RPMI7951 (cell line): ENCODE measurements at regions not wholly inside any gene's neighbourhood (a gene's known extent, or its start where the extent isn't known, plus 50 kb on each side); places are given as distances from the start of the nearest gene placed in this dataset.
"Not testable (repeated sequence)": the region's sequence is repeated elsewhere in the genome, so short reads cannot be mapped to it uniquely, and the experiment has no call there.

Source experiments
- DNase-seq: peaks from one replicate; pipeline ENCODE4 v3.0.0-alpha.2; 2012; ENCODE audit warnings: low read depth

GRCh38 chr10:53534428-53534827 is 761.8 kb upstream of the MBL2 start:
- DNase-seq, result no peak

DNA sequence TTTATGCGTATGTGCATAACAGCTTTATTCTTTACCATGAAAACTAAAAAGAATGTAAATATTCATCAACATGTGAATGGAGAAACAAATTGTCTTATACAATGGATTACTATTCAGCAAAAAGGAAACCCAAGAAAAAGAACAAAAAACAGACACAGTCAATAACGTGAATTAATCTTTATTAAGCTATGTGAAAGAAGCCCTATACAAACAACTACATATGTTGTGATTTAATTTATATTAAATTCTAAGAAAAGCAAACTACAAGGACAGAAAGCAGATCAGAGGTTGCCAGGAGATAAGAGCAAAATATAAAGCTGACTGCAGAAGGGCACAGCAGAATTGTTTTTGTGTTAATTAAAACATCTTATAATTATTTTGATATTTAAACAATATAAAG is 756.4 kb upstream of the MBL2 start:
- DNase-seq, result no peak

DNA sequence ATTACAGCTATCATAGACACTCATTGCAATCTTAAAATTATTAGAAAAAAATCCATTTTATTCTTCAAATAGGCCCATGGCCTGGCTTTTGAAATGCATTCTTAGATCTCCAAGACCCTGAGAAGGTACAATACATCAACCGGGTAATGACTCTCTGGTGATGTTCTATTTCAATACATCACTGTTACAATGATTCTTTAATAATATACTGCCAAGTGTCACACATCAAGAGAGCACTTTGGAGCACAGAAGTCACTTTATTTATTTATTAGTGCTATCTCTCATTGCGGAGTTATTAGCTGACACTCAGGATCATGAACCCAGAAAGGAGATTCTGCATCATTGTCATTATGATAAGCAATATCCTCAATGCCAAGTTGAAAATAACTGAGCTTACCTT is 748.5 kb upstream of the MBL2 start:
- no peak for DNase-seq

DNA sequence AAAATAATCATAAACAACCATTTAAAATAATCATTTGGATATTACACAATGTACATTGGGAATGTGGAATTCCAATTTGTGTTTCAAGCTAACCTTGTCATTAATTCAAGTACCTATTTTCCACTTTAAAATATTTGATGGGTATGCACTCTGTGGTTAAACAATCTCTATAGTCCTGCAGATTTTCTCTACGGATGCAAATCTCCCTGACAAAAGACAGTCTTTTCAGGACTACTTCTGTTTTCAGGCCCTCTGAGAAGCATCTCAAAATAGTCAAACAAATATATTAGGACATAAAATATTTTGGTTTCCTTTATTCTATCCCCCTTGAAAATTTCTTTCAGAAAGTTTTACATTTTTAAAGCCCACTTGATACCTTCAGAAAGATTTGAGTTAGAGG is 735.6 kb upstream of the MBL2 start:
- no peak for DNase-seq

DNA sequence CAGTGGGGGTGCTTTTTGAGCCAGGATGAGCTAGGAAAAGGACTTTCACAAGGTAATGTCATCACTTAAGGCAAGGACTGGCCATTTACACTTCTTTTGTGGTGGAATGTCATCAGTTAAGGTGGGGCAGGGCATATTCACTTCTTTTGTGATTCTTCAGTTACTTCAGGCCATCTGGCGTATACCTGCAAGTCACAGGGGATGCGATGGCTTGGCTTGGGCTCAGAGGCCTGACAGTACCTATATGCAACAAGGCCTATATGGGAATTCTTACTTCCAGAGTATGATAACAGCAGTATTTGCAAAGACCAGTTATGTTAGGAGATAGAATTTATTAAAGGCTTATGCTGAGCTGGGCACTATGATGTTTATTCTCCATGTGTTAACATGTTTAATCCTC is 731.9 kb upstream of the MBL2 start:
- not testable (repeated sequence) for DNase-seq

DNA sequence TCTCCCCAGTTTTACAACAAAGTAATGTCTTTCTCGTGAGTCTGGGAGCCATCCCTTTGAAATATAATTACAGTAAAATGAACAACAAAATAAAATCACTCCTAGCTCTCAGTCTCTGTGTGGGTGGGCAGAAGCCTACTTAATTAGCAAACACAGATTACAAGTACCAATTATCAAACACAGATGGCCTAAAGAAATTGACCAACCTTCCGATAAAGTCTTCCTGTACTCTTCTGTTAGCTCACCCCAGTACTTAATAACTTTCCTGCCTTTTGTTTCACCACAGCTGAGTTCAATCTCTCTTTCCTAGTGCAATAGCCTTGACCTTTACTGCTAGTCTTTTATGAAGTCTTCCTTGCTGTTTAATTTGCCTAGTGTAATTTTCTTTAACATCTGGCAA is 719.2 kb upstream of the MBL2 start:
- DNase-seq, result no peak

DNA sequence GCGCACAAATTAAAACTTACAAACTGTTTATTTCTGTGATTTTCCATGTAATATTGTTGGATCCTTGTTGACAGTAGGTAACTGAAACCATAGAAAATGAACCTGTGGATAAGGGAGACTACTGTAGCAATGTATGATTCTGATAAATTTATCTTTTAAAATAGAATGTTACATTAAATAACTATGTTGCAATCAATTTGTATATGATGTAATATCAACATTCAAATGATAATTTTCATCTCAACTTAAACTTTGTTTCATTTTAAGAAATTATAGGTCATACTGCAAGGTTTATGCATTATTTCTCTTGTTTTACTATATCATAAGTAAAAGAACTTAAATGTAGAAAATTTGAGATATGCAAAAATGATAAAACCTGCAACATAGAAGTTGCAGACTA is 718.0 kb upstream of the MBL2 start:
- DNase-seq, result no peak

GRCh38 chr10:53489335-53490182 is 717.0 kb upstream of the MBL2 start:
- DNase-seq, result no peak

DNA sequence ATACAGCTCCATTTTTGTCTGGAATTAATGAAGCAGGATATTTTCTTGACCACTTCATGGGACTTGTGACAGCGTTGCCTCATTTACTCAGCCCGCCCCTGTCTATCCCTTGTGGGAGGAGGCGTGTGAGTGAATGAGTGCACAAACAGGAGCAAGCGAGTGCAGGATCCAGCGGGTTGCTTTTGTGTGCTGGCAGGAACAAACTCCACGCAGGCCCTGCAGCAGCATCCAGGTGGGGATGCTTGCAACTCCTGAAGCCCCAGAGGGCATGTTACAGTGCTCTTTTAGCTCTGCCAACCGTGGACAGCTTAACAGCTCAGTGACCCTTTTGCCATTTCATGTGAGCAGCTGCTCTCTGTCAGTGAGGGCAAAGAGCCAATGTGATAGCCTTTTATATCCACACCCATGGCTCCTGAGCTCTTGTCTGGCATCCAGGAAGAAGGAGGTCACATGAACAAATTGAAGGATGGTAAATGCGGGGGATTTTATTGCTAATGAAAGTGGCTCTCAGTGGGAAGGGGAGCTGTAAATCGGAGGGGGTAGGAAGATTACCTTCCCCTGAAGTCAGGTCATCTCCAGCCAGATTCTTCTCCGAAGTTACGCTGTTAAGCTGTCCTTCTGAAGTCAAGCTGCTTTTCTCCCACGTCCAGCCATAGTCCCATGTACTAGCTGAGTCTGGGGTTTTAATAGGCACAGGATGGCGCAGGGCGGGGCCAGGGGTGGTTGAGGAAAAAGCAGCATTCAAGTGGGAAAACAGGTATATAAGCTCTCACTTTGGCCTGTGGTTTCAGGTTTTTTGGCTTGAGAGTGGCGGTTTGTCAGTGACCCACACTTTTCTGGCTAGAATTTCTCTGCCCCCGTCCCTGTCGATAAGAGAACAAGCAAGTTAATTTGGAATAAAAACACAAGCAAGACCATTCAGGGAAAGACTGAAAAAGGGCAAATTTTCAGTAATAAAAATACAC is 714.7 kb upstream of the MBL2 start:
- no peak for DNase-seq

- DNase-seq, result not testable (repeated sequence)
Observed at GRCh38 chr10:53485422-53485821, 712.8 kb upstream of the MBL2 start.

DNA sequence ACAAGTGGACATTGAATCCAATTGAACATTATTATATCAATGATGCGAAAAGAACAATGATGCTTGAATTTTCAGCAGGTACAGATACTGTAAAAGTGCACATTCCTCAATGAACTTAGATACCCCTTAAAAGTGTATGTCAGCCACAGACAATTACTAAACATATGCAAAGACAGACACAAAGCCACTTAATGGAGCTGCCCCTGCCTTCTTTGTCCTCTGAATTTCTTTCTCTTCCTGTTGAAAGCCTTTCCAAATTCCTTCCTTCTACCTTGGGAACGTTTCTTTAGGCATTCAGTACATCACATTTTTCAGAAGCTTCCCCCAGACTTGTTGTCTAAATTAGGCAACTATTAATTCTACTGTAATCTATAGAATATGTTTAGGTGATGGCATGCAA is 706.8 kb upstream of the MBL2 start:
- DNase-seq, result no peak

- no peak for DNase-seq
Observed at GRCh38 chr10:53477313-53477675, 704.7 kb upstream of the MBL2 start.

GRCh38 chr10:53476650-53477312 is 704.2 kb upstream of the MBL2 start:
- no peak for DNase-seq

DNA sequence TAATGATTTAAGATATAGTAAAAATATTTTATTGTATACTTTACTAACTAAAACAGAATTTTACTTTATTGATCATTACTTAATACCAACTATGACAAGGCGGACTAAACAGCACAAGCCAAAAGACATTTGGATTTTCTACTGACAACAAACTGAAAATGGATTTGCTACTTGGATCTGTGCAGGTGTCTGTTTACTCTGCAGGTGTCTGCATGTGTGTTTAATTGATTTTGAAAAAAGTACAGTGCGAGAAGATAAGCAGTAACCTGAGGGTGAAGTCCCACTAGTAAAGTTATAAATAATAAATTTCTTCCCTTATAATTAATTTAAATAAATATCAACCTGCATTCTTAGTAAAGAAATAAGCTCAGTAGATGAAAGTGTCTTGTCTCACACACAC is 696.8 kb upstream of the MBL2 start:
- no peak for DNase-seq

- DNase-seq, result no peak
Observed at GRCh38 chr10:53463539-53463938, 691.0 kb upstream of the MBL2 start.

- DNase-seq, result no peak
Observed at GRCh38 chr10:53458007-53458406, 685.4 kb upstream of the MBL2 start.

DNA sequence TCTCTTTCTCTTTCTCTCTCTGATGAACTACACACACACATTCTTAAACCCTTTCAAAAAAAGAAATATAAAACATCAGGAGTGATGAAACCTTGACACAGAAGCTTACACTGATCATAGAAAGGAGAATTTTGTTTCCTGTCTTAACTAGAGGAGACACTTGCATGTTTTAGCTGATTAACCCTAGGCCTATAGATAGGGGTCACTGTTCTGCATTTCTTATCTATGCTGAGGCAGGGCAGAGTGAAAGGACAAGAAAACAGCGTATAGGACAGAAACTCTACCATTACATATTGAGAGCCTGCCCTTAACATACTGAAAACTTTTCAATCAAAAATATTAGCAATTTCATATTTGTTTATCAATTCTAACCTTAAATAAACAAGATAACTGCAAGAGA is 680.6 kb upstream of the MBL2 start:
- no peak for DNase-seq

DNA sequence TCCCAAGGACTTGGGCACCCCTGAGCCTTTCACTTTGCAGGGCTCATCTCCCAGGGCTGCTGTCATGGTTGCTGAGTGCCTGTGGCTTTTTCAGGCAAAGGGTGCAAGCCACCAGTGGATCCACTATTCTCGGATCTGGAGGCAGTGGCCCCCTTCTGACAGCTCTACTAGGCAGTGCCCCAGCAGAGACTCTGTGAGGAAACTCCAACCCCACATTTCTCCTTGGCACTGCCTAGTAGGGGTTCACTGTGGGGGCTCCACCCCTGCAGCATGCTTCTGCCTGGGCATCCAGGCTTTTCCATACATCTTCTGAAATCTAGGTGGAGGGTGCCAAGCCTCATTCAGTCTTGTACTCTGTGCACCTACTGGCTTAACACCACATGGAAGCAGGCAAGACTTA is 675.0 kb upstream of the MBL2 start:
- no peak for DNase-seq

- no peak for DNase-seq
Observed at GRCh38 chr10:53441843-53442242, 669.3 kb upstream of the MBL2 start.

DNA sequence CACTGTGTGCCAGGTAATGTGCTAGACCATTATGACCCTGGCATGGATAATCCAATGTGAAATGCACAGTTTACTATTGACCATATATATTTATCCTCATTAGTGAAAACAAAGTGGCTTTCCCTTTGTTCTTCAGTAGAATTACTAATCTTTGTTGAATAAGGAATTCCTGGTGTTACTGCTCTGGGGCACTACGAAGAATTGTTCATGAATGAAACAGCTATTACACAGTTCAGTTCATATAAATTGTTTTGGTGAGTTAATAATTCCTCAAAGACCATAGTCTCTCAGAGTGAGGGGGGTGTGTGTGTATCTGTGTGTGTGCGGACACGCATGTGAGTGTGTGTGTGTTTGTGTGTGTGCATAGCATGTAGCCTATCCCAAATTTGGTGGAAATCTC is 668.0 kb upstream of the MBL2 start:
- DNase-seq, result no peak

- DNase-seq, result not testable (repeated sequence)
Observed at GRCh38 chr10:53439075-53439474, 666.5 kb upstream of the MBL2 start.

DNA sequence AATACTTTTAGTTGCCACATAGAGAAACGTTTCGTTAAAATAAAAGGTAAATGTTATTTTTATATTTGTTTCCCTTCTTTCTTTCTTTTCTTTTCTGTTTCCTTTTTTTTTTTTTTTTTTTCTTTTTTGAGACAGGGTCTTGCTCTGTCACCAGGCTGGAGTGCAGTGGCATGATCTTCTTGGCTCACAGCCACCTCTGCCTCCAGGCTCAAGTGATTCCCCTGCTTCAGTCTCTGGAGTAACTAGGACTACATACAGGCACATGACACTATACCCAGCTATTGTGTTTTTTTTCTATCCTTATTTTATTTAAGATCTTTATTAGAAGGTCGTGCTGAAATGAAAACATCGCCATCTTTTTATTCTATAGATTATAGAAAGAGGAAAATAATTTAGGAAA is 661.8 kb upstream of the MBL2 start:
- DNase-seq, result no peak
